HG03108 (cell line): ENCODE measurements at regions not wholly inside any gene's neighbourhood (a gene's known extent, or its start where the extent isn't known, plus 50 kb on each side); places are given as distances from the start of the nearest gene placed in this dataset.
"Not testable (repeated sequence)": the region's sequence is repeated elsewhere in the genome, so short reads cannot be mapped to it uniquely, and the experiment has no call there.

Experiments used
- ATAC-seq: cut with Tn5 transposase; IDR thresholded peaks from one replicate; pipeline ENCODE4 v1.9.1; 2021; ENCODE audit warnings: moderate library complexity; ENCODE audit not compliant: unreplicated experiment

GRCh38 chr7:35968140-35968940, 167.5 kb downstream of the SEPTIN7 start:
- ATAC-seq, result no peak

GRCh38 chr7:35969066-35969465, 168.2 kb downstream of the SEPTIN7 start:
- no peak for ATAC-seq

DNA sequence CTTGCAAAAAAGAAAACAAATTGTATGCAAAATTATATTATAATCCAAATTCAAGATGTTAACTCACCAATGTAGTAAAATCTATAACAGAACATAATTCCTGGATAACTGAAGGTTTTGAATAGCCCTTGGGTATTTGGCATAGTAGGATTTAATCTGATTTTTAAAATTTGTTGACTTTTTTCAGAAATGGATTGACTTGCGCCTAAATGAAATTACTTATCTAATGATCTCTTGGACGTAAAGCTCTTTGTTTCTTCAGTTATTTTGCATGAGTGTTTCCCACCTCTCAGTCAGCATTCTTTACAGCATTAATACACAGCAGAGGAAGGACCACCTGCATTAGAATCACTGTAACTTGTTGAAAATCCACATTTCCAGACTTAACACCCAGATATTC, 169.6 kb downstream of the SEPTIN7 start:
- no peak for ATAC-seq

- no peak for ATAC-seq
These were observed 170.5 kb downstream of the SEPTIN7 start for GRCh38 chr7:35971133-35971891.

DNA sequence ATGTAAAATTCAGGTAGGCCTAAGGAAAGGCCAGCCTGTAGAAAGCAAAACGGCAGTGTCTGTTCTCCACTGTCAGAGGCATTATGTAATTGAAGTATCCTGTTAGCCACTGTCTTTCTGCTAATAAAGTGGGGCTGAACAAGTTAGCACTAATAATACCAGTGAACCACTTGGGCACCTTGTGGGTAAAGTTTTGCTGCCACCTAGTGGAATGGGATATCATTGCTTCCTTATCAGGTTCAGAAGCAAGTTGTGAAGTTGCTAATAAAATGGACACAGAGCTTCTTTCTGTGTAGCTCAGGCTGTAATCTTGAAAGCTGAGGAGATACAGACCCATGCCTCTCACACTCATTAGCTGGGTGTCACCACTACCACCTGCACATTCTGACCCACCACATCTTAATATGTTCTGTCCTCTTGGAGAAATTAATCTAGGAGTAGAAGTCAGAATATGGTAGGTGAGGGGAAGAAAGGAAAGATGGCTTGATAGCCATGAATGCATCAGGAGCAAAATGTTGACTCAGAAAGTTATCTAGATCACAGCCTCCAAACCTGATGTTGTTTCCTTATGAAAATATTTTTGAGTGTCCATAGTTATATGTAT, 175.1 kb downstream of the SEPTIN7 start:
- ATAC-seq, result no peak

DNA sequence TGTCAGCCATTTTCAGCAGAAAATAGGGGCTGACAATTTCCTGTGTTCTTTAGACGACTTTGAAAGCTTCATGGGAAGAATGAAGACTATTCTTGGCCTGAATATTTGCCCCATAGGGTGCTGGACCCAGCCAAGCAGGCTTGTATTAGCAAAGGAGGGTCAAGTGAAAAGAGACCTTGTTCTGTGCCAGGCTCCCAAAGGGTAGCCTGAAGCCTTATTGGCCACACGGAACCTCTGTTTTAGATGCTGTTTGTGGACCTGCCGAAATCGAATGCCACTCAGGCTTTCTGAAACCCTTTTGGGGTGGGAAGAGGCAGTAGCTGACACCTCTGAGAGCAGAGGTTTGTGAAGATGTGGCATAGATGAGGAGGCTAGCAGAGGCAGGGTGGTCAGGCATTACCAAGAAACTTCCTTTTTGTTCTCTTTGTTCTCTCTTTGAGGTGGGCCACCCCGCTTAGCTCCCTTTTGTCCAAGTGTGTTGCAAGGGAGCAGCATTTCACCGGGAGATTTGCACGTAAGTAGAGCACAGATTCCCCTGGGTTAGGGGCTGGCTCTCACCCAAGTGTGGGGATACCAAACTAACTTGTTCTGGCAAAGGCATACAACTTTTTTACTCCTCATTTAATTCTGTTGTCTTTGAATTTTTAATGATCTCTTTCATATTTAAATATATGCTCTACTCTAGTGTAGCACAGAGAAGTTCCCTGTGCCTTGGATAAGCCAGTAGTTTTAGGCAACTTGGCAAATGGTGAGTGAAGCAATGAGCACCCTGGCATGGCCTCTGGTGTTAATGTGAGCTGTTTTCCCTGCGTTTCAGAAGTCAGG, 174.0 kb upstream of the EEPD1 start:
- not testable (repeated sequence) for ATAC-seq

DNA sequence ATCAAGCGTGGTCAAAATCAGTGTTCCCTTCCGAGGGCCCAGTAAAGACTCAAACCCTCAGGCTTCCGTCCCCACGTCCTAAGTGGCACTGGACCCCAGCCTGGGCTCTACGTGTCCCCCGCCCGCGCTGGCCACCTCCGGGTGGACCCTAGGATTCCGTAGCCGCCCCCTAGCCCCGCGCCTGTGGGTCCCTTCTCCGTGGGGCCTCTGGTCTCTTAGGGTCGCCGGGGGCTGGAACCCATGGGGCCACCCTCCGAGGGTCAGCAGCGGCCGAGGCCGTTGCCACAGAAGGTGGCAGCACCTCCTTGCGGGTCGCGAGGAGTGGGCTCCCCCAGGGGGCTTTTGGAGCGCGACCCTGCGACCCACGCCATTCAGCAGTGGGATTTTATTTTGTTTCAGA, 170.5 kb upstream of the EEPD1 start:
- no peak for ATAC-seq

DNA sequence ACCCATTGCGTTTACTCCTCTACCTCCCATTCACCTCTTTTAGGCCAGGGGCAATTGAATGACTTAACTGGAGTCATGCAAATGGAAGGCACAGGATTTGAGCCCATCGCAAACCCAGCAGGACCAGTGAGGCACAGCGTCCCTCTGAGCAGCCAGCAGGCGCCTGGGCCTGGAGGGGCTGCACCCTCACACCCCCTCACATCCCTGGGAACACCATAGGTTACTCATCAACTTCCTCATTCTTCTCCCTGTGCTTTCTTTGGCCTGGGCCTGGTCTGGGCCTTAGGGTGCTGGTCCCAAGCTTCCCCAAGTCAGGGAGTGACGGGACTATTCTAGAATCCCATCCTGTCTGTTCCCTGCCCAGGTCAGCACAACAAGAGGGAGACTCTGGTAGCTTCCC, 169.4 kb upstream of the EEPD1 start:
- ATAC-seq, result no peak

DNA sequence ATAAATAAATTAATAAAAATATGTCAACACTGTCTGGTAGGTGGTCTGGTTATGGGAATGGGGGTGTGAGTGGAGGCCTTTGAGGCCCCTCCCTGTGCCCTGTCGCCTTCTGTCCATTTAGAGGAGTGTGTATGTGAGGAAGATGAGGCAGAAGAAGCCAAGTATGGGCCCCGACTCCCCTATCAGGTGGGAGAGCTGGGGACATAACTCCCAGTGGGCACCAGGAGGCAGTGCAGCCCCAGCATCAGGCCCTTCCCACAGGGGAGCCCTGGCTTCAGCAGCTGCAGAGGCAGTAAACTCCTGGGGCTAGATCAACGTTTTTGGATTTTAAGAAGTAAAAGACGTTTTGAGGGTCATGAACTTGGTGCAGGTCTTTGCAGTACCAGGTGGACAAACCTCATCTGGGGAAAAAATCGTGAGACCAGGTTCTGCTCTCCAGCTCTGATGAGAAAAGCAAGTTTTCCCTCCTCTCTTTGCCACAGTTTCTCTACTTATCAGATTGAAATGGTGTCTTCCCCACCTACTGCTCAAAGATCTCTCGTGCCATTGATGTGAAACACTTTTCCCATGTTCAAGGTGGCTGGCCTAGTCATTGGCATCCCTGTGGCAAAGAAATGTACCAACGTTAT, 167.8 kb upstream of the EEPD1 start:
- no peak for ATAC-seq

DNA sequence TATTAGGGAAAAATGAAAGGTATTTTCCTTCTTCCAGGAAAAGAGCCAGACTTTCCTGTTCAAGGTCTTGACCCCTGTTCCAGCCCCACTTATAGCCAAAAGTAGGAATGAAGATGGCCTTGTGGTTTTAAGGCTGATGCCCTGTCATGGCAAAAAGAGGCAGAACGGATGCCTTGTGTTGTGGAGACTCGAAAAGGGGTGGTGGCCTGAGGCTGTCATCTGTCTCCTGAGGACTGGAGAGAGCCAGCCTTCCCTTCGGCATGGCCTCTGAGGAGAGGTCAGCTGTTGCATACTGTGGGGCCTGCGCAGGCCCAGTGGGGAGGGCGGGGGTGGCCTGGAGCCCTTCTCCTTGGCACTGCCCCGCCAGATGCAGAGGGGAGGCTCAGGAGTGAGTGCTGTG, 166.0 kb upstream of the EEPD1 start:
- ATAC-seq, result no peak

- ATAC-seq, result no peak
These were observed 164.9 kb upstream of the EEPD1 start for GRCh38 chr7:35988105-35988504.

GRCh38 chr7:35988818-35989217, 164.2 kb upstream of the EEPD1 start:
- no peak for ATAC-seq

- ATAC-seq, result no peak
These were observed 161.4 kb upstream of the EEPD1 start for GRCh38 chr7:35991511-35992232.

DNA sequence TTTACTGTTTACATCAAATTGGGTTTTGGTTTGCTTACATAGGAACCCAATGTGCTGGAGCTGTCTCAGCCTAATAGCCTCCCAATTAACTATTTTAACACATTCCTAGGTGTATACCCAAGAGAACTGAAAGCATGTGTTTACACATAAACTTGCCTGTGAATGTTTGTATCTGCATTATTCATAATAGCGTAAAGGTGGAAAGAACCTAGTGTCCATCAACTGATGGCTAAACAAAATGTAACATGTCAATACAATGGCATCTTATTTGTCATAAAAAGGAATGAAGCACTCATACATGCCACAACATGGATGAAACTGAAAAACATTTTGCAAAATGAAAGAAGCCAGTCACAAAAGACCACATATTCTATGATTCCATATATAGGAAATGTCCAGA, 160.6 kb upstream of the EEPD1 start:
- ATAC-seq, result no peak

DNA sequence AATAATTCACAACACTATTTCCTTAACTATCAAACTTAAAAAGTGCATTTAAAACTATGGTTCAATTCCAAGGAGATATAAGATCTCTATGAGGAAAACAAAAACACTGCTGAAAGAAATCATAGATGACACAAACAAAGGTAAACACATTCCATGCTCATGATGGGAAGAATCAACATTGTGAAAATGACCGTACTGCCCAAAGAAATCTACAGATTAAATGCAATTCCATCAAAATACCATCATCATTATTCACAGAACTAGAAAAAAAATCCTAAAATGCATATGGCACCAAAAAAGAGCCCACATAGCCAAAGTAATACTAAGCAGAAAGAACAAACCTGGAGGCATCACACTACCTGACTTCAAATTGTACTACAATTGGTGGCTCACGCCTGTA, 159.9 kb upstream of the EEPD1 start:
- no peak for ATAC-seq

GRCh38 chr7:35993676-35994606, 159.1 kb upstream of the EEPD1 start:
- ATAC-seq, result no peak

- ATAC-seq, result no peak
These were observed 157.7 kb upstream of the EEPD1 start for GRCh38 chr7:35995334-35995733.

DNA sequence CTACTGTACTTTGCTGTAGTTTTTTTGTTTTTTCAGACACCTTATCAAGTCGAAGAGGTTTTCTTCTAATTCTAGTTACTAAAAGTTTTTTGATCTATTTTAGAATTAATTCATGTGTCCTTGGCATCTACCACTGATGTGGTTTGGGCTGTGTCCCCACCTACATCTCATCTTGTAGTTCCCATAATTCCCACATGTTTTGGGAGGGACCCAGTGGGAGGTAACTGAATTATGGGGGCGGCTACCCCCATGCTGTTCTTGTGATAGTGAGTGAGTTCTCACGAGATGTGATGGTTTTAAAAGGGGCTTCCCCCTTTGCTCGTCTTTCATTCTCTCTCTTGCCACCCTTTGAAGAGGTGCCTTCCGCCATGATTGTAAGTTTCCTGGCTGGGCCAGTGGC, 154.6 kb upstream of the EEPD1 start:
- no peak for ATAC-seq

DNA sequence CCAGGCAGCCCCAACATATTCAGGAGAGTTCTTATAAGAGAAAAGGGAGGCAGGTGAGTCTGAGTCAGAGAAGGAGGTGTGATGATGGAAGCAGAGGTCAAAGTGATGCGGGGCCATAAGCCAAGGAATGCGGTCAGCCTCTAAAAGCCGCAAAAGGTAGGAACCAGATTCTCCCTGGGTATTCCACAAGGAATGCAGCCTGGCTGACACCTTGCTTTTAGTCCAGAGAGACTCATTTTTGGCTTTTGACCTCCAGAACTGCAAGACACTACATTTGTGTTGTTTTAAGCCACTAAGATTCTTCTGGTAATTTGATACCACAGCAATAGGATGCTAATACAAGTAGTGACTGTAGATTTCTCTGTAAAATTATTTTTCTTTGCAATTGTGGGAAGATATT, 151.5 kb upstream of the EEPD1 start:
- no peak for ATAC-seq
